ENCODE measurements at regions not wholly inside any gene's neighbourhood (a gene's known extent, or its start where the extent isn't known, plus 50 kb on each side); places are given as distances from the start of the nearest gene placed in this dataset.

- H3K36me3 Mint-ChIP-seq (ENCODE audit: low read depth): no peaks in the 10 kb centered on the region
- Histone ChIP-seq H3K4me3 (ENCODE audit: low read length) (no peak overlapping the region), H3K9me3 (ENCODE audit: control insufficient read depth in 1 of 2, insufficient read depth in 1 of 2, low read length in 2 of 2) (peaks cover 5 to 26% of the 10 kb centered on the region in 2 experiments), H3K4me1 (ENCODE audit: insufficient read depth, low read length) (no peaks in the 10 kb centered on the region), H3K27ac (ENCODE audit: low read depth in 1 of 2, low read length in 2 of 2) (no peak overlapping the region), H3K36me3 (ENCODE audit: insufficient read depth, low read length) (no peaks in the 10 kb centered on the region), H3K27me3 (ENCODE audit: control insufficient read depth in 1 of 2, insufficient read depth in 2 of 2, low read length in 2 of 2) (no peaks in the 10 kb centered on the region)
- H3K4me3 Mint-ChIP-seq: no peak overlapping the region
- DNase-seq: no peak
- no peak for TF ChIP-seq CTCF (IDR thresholded peaks at IDR 0.05)
- no peaks in the 10 kb centered on the region for H3K4me1 Mint-ChIP-seq (ENCODE audit: low read depth)
- no peak overlapping the region for H3K27ac Mint-ChIP-seq
- H3K27me3 Mint-ChIP-seq: no peaks in the 10 kb centered on the region
- intact Hi-C loops (cut with DNase I, micrococcal nuclease): no loop called here
- H3K9me3 Mint-ChIP-seq: peaks cover 2% of the 10 kb centered on the region
- ChIA-PET POLR2A (no interaction called here), CTCF (no interaction called here)
- ATAC-seq (ENCODE audit: poor library complexity): no peak
These were observed 540.9 kb downstream of the TRIML1 start for GRCh38 chr4:188680004-188680666.

DNA sequence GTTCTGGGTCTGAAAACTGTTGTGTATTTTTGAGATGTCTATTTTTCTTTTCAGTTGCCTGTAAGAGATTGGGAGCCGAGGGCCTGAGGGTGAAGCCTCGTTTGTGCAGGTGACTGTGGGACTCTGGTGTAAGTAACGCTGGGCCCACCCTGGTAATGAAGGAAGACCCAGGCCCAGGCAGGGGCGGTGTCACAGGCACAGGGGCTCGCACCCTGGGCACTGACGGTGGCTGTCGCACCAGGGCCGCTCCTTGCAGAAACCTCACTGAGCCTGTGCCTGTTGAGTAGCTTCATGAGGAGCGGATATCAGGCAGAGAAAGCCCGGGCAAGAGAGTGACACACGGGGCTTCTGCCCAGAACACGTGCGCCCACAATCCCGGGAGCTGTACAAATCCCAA is 541.4 kb downstream of the TRIML1 start:
- Mint-ChIP-seq H3K4me3 (no peak overlapping the region), H3K27ac (no peak overlapping the region), H3K27me3 (no peaks in the 10 kb centered on the region), H3K36me3 (ENCODE audit: low read depth) (no peaks in the 10 kb centered on the region), H3K9me3 (peaks cover 2% of the 10 kb centered on the region), H3K4me1 (ENCODE audit: low read depth) (no peaks in the 10 kb centered on the region)
- Histone ChIP-seq H3K27me3 (ENCODE audit: control insufficient read depth in 1 of 2, insufficient read depth in 2 of 2, low read length in 2 of 2) (no peaks in the 10 kb centered on the region), H3K36me3 (ENCODE audit: insufficient read depth, low read length) (no peaks in the 10 kb centered on the region), H3K9me3 (ENCODE audit: control insufficient read depth in 1 of 2, insufficient read depth in 1 of 2, low read length in 2 of 2) (peaks cover 5 to 29% of the 10 kb centered on the region in 2 experiments), H3K4me3 (ENCODE audit: low read length) (no peak overlapping the region), H3K4me1 (ENCODE audit: insufficient read depth, low read length) (no peaks in the 10 kb centered on the region), H3K27ac (ENCODE audit: low read depth in 1 of 2, low read length in 2 of 2) (no peak overlapping the region)
- DNase-seq: no peak
- no peak for TF ChIP-seq CTCF (IDR thresholded peaks at IDR 0.05)
- ChIA-PET CTCF (no interaction called here), POLR2A (no interaction called here)
- intact Hi-C loops (cut with DNase I, micrococcal nuclease): no loop called here
- no peak for ATAC-seq (ENCODE audit: poor library complexity)

- intact Hi-C loops (cut with DNase I, micrococcal nuclease): no loop called here
- Mint-ChIP-seq H3K36me3 (ENCODE audit: low read depth) (no peaks in the 10 kb centered on the region), H3K4me3 (no peak overlapping the region), H3K4me1 (ENCODE audit: low read depth) (no peaks in the 10 kb centered on the region), H3K27me3 (no peaks in the 10 kb centered on the region), H3K9me3 (peaks cover 2% of the 10 kb centered on the region), H3K27ac (no peak overlapping the region)
- POLR2A ChIA-PET: no interaction called here
- Histone ChIP-seq H3K36me3 (ENCODE audit: insufficient read depth, low read length) (no peaks in the 10 kb centered on the region), H3K4me3 (ENCODE audit: low read length) (no peak overlapping the region), H3K9me3 (ENCODE audit: control insufficient read depth in 1 of 2, insufficient read depth in 1 of 2, low read length in 2 of 2) (peaks cover 5 to 29% of the 10 kb centered on the region in 2 experiments), H3K4me1 (ENCODE audit: insufficient read depth, low read length) (no peaks in the 10 kb centered on the region), H3K27ac (ENCODE audit: low read depth in 1 of 2, low read length in 2 of 2) (no peak overlapping the region), H3K27me3 (ENCODE audit: control insufficient read depth in 1 of 2, insufficient read depth in 2 of 2, low read length in 2 of 2) (no peaks in the 10 kb centered on the region)
- ATAC-seq (ENCODE audit: poor library complexity): no peak
- CTCF ChIA-PET: no interaction called here
- no peak for TF ChIP-seq CTCF (IDR thresholded peaks at IDR 0.05)
- DNase-seq: no peak
These were observed 543.1 kb downstream of the TRIML1 start for GRCh38 chr4:188682321-188682720.

All from CD4-positive, alpha-beta T cell (primary cell).